Sciatic nerve (tissue), 2 donors: ENCODE measurements at regions not wholly inside any gene's neighbourhood (a gene's known extent, or its start where the extent isn't known, plus 50 kb on each side); places are given as distances from the start of the nearest gene placed in this dataset.
"Not testable (repeated sequence)": the region's sequence is repeated elsewhere in the genome, so short reads cannot be mapped to it uniquely, and the experiment has no call there.

ENCODE experiments used
- ATAC-seq: fragments of 200-7000 bp; cut with Tn5 transposase; one replicate; pipeline ENCODE4 v1.9.1; 2020; ENCODE audit warnings: mild to moderate bottlenecking, moderate library complexity
- DNase-seq: peaks from one replicate; pipeline ENCODE4 v3.0.0-alpha.2; 2020; ENCODE audit warnings: low spot score
- intact Hi-C: fragments of 100-400 bp; cut with DNase I; formaldehyde crosslinking; loops from one replicate; pipeline ENCODE4 v1.14.2; 2022
- donor health status: DM: no; HTN: no; CAD: no.
- donor health status: DM: no; HTN: no; CAD: no.

DNA sequence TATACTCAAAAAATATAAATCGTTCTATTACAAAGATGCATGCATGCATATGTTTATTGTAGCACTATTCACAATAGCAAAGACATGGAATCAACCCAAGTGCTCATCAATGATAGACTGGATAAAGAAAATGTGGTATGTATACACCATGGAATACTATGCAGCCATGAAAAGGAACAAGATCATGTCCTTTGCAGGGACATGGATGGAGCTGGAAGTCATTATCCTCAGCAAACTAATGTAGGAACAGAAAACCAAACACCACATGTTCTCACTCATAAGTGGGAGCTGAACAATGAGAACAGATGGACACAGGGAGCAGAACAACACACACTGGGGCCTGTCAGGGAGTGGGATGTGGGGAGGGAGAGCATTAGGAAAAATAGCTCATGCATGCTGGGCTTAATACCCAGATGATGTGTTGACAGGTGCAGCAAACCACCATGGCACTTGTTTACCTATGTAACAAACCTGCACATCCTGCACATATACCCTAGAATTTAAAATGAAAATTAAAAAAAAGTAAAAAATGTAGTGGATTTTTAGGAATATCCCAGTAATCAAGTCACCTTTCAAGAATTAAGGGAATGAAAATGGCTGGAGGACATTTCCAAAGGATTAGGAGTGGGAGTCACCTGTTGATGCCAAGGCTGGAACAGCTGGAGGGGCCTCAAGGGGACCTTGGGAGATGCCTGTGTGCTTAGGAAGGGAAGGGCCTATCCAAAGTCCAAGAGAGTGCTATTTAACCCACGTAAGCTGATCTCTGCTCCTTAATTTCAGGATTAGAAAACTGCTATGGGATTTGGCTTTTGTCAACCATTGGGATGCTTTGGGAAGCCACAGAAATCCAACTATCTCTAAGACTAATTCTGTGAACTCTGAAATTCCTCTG, 156.9 kb upstream of the FAM20A start:
- DNase-seq, ATAC-seq, intact Hi-C loops: not testable (repeated sequence)

GRCh38 chr17:68753985-68754769, 153.0 kb upstream of the FAM20A start:
- DNase-seq (no peak), ATAC-seq (no peak)
- intact Hi-C loops = no loop called here

- DNase-seq (no peak), ATAC-seq (peak; percentile 72)
- intact Hi-C loops = no loop called here
These were observed 149.0 kb upstream of the FAM20A start for GRCh38 chr17:68750208-68750562.

DNA sequence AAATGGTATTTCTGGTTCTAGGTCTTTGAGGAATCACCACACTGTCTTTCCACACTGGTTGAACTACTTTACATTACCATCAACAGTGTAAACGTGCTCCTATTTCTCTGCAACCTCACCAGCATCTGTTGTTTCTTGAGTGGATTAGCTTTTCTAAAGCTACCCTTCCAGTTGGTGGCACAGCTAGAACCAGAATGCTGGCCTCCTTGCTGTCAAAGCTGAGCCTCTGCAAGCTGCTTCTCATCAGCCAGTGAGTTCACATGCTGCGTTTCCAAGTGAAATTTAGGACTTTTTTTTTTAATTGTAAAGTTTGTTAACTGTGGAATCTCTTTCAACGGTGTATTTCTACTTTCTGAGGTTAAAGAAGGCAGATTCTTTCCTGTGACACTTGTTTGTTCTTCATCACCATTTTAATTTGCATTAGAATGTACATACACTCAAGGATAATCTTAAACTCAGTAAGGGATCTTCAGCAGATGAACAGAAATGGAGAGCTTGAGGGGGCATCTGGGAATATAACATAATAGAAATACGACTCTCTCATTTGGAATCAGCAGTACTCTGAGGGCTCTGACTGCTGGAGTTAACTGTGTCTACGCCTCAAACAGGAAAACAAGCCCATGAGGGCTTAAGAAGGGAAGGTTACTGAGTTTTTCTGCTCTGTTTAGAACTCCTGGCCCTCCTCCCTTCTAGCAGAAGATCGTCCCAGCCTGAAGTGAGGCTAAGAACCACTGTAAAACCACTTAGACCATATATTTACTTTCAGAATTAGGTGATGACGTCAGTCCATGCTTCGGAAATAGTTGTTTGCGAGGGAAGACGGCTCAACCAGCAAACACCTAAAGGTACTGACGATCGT, 148.4 kb upstream of the FAM20A start:
- ATAC-seq (peak; percentile 78), DNase-seq (no peak)
- intact Hi-C loops = no loop called here

GRCh38 chr17:68748381-68748780, 147.2 kb upstream of the FAM20A start:
- ATAC-seq (no peak), DNase-seq (no peak)
- intact Hi-C loops = no loop called here

DNA sequence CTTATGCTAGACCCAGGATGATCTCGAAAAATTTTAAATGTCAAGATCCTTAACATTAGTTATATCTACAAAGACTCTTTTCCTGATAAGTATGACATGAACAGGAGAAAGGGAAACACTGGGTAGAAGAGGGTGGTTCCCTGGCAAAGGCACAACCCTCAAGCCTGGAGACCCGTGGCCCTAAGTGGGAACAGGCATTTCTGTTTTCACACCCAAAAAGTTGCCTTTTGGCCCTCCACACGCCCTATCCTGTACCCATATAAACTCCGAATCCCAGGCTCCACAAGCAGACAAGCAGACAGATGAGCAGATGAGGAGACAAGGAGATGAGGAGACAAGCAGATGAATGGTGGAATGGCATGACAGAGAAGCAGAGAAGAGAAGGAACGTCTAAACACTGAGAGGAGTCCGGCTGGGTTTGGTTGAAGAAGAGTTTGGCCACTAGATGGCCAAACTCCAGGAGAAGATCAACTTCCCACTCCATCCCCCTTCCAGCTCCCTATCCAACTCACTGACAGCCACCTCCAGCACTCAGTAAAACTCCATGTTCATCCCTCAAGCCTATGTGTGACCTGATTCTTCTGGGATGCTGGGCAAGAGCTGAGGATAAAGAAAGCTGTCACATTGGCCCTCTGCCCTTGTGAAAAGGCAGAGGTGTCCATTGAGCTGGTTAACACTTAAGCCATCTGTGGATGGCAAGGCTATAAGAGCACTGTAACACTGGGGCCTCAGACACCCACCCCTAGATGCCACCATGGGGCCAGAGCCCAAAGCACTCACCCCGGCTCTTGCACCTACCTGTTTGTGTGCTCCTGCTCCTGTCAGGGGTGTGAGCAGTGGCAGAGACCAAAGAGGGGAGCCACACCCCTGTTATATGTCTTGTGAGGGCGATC, 139.6 kb upstream of the FAM20A start:
- intact Hi-C loops = no loop called here
- no peak for DNase-seq
- ATAC-seq = no peak

DNA sequence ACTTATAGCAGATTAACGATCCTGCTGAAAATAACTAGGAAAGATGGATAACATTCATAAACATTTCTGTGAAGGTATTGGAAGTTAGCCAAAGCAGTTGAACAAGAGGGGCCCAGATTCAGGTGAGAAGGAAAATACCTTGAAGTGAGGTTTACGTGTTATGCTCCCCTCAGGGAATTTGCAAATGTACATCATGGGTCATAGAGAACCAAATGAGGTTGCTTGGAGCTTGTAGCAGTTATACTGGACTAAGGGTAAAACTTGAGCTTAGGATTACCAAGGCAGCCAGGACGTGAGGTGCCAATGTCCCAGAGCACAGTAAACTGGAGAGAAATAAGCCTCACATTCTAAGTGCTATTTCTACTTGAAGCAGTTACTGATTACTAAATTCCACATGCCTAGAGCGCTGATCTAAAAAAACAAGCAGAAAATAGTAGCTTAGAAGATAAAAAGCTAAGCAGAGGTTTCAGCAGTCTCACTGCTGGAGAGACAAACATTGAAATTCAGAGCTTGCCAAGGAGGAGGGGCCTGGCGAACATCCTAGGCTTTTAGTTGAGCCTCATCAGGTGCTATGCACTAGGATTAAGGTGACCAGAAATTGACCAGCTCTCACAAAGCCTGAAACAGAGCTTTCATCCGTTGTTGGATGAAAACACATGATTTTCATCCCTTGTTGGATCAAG, 136.7 kb upstream of the FAM20A start:
- ATAC-seq (no peak), DNase-seq (no peak)
- intact Hi-C loops = no loop called here

- no peak for DNase-seq
- peak; percentile 60 for ATAC-seq
- intact Hi-C loops = no loop called here
These were observed 133.8 kb upstream of the FAM20A start for GRCh38 chr17:68734931-68735330.

DNA sequence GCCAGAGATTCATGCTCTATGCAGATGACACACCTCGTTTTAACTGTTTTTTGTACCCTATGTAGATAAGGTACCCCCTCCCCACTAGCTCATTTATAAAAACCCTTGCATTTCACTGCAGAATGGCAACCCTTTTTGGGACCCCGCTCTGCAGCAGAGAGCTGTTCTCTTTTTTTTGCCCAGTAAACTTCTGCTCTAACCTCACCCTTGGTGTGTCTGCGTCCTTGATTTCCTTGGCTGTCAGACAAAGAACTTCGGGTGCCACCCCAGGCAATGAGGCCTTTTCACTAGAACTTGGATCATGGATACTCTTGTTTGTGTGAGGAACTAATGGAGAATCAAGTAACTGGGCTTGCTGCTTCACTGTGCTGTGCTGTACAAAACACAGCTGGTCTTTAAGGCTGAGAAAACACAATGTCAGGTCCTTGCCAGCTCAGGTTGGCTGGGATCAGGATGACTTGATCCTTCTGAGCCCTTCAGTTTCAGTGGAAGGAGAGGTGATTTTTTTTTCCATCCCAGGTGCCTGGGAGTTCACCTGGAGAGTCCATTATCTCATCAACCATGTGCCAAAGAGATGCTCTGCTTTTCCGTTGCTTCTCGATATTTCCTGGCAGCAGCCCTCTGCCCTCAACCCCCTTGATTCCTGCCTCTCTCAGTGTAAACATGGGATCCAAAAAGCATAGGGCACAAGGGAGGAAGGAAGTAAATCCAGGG, 133.2 kb upstream of the FAM20A start:
- ATAC-seq (no peak), DNase-seq (no peak)
- intact Hi-C loops = no loop called here

- intact Hi-C loops = no loop called here
- DNase-seq (no peak), ATAC-seq (peak; percentile 73)
These were observed 132.3 kb upstream of the FAM20A start for GRCh38 chr17:68733241-68734176.

DNA sequence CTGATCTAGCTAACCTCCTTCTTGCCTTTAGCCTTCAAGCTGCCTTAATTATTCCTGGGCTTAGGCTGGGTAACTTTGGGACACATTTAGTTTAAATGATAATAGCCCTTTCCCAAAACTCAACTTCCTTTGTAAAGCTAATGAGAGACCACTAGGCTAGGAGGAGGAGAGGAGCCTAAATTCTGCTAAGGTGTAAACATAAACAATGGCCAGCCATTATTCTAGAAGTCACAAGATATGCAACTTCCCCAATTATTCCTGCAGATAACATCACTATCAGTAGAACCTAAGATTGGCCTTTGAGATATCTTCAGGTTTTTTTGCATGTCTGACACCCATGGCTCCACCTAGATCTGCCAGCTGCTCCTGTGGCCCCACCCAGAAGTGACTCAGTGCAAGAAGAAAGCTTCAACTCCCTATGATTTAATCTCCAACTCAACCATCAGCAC, 131.2 kb upstream of the FAM20A start:
- intact Hi-C loops = no loop called here
- ATAC-seq = no peak
- no peak for DNase-seq

- intact Hi-C loops = no loop called here
- DNase-seq (no peak), ATAC-seq (no peak)
These were observed 130.3 kb upstream of the FAM20A start for GRCh38 chr17:68731465-68731864.

DNA sequence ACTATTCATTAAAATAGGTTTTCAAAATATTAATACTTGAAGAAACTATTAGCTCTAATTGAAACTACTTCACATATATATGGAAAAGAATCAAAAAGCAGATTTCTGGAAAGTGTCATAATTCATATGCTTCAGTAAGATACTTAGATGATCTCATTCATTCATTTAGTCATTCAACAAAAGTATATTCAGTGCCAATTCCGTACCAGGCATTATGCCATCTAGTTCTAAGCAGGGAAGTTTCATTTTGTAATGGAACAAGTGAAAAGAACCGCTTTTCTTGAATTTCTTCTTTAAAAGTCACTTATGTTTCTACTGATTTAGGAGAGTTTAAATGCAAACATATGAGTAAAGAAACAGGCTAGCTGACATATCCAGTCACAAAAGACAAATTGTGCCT, 118.3 kb upstream of the FAM20A start:
- ATAC-seq = no peak
- no peak for DNase-seq
- intact Hi-C loops = no loop called here

- no peak for DNase-seq
- intact Hi-C loops = no loop called here
- no peak for ATAC-seq
These were observed 117.8 kb upstream of the FAM20A start for GRCh38 chr17:68718926-68719325.

- intact Hi-C loops = no loop called here
- ATAC-seq (no peak), DNase-seq (no peak)
These were observed 117.3 kb upstream of the FAM20A start for GRCh38 chr17:68718465-68718864.

DNA sequence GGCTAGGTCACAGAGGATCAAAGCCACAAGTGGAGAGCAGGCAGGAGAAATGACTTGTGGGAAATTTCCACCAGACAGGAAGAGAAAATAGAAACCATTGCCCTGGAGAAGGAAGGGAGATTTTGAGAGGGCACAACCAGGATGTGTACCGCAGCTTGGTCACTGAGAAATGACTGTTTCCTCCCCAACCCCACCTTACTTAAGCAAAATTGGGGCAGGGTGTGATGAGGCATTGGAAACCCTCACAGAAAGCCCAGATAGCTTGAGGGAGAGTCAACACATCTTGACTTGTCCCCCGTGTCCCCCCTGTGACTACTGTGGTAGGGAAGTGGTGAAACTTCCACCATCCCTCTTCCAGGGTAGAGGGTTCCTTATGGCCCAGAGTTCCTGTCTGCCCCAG, 113.5 kb upstream of the FAM20A start:
- no peak for DNase-seq
- ATAC-seq = no peak
- intact Hi-C loops = no loop called here
